ENCODE measurements at regions not wholly inside any gene's neighbourhood (a gene's known extent, or its start where the extent isn't known, plus 50 kb on each side); places are given as distances from the start of the nearest gene placed in this dataset.
"Not testable (repeated sequence)": the region's sequence is repeated elsewhere in the genome, so short reads cannot be mapped to it uniquely, and the experiment has no call there.

GRCh38 chr1:82153752-82154151 lies 353.0 kb downstream of the ADGRL2 start:
- DNase-seq = no peak

GRCh38 chr1:82153272-82153629 lies 352.5 kb downstream of the ADGRL2 start:
- DNase-seq = no peak

- DNase-seq = no peak
Observed at GRCh38 chr1:82152356-82153271, 351.9 kb downstream of the ADGRL2 start.

- DNase-seq = no peak
Observed at GRCh38 chr1:82145656-82146055, 344.9 kb downstream of the ADGRL2 start.

GRCh38 chr1:82143108-82143833 lies 342.5 kb downstream of the ADGRL2 start:
- no peak for DNase-seq

GRCh38 chr1:82141390-82141789 lies 340.7 kb downstream of the ADGRL2 start:
- DNase-seq = no peak

GRCh38 chr1:82139751-82140468 lies 339.2 kb downstream of the ADGRL2 start:
- DNase-seq = no peak

GRCh38 chr1:82136351-82136750 lies 335.6 kb downstream of the ADGRL2 start:
- not testable (repeated sequence) for DNase-seq

- no peak for DNase-seq
Observed at GRCh38 chr1:82125866-82126265, 325.1 kb downstream of the ADGRL2 start.

GRCh38 chr1:82125119-82125518 lies 324.4 kb downstream of the ADGRL2 start:
- no peak for DNase-seq

- no peak for DNase-seq
Observed at GRCh38 chr1:82121421-82121820, 320.7 kb downstream of the ADGRL2 start.

- no peak for DNase-seq
Observed at GRCh38 chr1:82116105-82116504, 315.4 kb downstream of the ADGRL2 start.

- DNase-seq = no peak
Observed at GRCh38 chr1:82114887-82115286, 314.2 kb downstream of the ADGRL2 start.

GRCh38 chr1:82110366-82111254 lies 309.9 kb downstream of the ADGRL2 start:
- DNase-seq = no peak

- no peak for DNase-seq
Observed at GRCh38 chr1:82108843-82109242, 308.1 kb downstream of the ADGRL2 start.

GRCh38 chr1:82106672-82107071 lies 305.9 kb downstream of the ADGRL2 start:
- DNase-seq = no peak

GRCh38 chr1:82099170-82099569 lies 298.4 kb downstream of the ADGRL2 start:
- DNase-seq = no peak

- no peak for DNase-seq
Observed at GRCh38 chr1:82094136-82094535, 293.4 kb downstream of the ADGRL2 start.

GRCh38 chr1:82091729-82092128 lies 291.0 kb downstream of the ADGRL2 start:
- no peak for DNase-seq

- DNase-seq = no peak
Observed at GRCh38 chr1:82091265-82091664, 290.5 kb downstream of the ADGRL2 start.

- no peak for DNase-seq
Observed at GRCh38 chr1:82090104-82090503, 289.4 kb downstream of the ADGRL2 start.

GRCh38 chr1:82086739-82087138 lies 286.0 kb downstream of the ADGRL2 start:
- DNase-seq = no peak
